GM21360 (cell line): ENCODE measurements at regions not wholly inside any gene's neighbourhood (a gene's known extent, or its start where the extent isn't known, plus 50 kb on each side); places are given as distances from the start of the nearest gene placed in this dataset.
A peak's percentile ranks its signal among the peaks of the same experiment; 100 is the strongest.
"Not testable (repeated sequence)": the region's sequence is repeated elsewhere in the genome, so short reads cannot be mapped to it uniquely, and the experiment has no call there.

Experiments
- ATAC-seq: cut with Tn5 transposase; IDR thresholded peaks from one replicate; pipeline ENCODE4 v1.9.1; 2021; ENCODE audit warnings: mild to moderate bottlenecking, moderate library complexity; ENCODE audit not compliant: unreplicated experiment

DNA sequence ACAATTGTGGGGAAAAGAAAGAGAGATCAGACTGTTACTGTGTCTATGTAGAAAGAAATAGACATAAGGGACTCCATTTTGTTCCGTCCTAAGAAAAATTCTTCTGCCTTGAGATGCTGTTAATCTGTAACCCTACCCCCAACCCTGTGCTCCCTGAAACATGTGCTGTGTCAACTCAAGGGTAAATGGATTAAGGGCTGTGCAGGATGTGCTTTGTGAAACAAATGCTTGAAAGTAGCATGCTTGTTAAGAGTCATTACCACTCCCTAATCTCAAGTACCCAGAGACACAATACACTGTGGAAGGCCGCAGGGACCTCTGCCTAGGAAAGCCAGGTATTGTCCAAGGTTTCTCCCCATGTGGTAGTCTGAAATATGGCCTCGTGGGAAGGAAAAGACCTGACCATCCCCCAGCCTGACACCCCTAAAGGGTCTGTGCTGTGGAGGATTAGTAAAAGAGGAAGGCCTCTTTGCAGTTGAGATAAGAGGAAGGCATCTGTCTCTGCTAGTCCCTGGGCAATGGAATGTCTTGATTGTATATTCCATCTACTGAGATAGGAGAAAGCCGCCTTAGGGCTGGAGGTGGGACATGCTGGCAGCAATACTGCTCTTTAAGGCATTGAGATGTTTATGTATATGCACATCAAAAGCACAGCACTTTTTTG, 695.9 kb upstream of the ADGRL4 start:
- ATAC-seq, result not testable (repeated sequence)

DNA sequence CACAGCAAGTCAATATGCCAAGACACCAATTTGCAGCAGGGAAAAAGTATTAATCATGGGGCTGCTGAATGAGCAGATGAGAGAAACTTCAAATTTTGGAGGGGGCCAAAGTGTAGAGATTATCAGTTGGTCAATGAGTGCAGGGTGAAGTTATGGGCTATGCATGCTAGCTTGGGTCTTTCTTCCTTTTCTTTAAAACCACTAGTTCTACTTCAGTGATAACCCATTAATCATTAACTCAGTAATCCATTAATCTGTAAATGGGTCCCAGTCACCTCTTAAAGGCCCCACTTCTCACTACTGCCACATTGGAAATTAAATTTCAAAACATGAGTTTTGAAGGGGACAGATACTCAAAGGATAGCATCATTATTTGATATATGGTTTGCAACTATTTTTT, 688.6 kb upstream of the ADGRL4 start:
- ATAC-seq, result no peak

DNA sequence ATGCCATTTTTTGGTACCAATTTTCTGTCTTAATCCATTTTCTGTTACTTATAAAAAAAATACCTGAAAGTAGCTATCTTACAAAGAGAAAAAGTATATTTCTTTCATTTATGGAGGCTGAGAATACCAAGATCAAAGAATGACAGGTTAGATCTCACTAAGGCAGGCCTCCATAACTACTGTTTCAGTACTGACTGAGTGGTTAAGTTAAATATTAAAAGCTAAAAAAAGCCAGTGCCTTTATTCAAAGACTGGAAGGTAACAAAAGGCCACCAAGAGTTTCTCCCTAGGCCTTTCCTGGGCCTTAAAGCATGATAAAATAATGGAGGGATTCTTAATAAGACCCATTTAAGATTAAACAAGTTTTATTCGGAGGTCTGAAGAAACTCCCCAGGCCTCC, 687.7 kb upstream of the ADGRL4 start:
- no peak for ATAC-seq

DNA sequence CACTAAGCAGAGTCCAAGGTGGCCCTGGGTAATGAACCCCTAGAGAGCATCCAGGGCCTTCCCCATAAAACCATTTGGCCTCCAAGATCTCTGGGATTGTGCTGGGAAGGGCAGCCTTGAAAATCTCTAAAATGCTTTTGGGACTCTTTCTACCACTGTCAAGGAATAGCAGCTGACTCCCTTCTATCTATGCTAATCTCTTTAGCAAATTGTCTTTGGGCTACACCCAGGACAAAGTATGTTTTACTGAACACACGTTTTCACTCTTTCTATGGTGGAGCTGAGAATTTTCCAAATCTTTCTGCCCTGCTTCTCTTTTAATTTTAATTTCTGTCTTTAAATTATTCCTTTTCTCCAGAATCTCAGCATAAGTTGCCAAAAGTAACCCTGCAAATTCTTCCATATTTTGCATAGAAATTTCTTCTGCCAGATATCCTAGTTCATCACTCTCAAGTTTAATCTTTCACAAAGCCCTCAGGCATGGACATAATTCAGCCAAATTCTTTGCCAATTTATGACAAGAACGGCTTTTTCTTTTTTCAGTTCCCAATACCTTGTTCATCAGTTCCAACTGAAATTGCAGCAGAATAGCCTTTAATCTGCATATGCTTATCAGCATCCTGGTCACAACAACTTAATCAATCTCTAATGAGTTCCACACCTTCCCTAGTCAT, 687.0 kb upstream of the ADGRL4 start:
- no peak for ATAC-seq

DNA sequence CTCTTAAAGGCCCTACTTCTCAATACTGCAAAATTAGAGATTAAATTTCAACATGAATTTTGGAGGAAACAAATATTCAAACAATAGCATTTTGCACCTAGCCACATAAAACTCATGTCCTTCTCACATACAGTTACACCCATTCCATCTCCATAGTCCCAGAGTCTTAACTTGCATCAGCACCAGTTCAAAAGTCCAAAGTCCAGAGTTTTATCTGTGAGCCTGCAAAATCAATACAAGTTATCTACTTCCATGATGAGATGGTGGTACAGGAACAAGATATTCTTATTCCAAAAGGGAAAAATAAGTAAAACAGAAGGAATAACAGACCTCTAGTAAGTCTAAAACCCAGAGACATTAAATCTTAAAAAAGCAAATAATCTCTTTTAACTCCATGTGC, 686.0 kb upstream of the ADGRL4 start:
- no peak for ATAC-seq

DNA sequence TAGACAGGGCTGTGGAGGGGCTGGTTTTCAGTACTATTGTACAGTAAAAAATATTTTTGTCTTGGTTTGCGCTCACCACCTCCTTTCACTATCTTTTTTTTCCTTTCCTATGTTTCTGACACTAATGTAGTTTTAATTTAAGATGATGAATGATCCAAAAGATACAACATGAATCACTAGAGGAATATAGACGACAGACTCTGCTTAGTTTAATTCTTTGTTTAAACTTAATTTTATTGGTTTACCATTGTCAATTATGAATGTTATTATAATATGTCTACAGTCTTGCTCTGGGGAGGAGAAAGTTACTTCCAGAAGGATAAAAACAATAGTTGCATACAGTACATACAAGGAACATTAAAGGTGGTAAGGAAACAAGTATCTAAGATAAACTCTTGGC, 682.4 kb upstream of the ADGRL4 start:
- no peak for ATAC-seq

DNA sequence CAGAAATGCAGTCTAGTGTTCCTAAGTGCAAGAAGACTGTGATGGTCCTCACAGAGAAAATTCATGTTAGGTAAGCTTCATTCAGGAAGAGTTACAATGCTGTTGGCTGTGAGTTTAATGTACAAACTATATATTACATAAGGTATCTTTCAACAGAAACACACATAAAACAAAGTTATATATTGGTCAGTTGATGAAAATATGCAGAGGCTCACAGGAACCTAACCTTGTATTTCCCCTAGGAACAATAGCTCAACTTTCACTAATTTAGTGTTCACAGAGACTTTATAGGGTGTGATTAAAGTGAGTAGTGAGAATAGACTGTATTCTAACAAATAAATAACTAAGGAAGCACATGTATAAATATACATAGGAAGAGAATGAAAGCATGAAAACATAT, 676.9 kb upstream of the ADGRL4 start:
- ATAC-seq, result no peak

DNA sequence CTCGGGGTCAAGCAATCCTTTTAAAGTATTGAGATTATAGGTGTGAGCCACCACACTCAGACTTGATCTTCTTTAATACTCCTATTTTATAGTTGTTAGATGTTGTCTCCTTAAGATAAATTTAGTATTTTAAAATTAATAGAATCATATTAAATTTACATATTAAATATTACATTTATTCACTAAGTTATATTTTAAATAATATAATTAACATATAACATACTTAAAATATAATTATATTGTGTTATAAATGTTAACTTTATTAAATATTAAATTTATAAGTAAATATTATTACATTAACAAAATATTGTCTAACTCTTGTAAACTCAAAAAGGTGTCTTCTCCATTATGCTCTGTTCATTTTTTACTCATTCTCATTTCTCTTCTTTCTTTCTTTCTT, 675.9 kb upstream of the ADGRL4 start:
- no peak for ATAC-seq

DNA sequence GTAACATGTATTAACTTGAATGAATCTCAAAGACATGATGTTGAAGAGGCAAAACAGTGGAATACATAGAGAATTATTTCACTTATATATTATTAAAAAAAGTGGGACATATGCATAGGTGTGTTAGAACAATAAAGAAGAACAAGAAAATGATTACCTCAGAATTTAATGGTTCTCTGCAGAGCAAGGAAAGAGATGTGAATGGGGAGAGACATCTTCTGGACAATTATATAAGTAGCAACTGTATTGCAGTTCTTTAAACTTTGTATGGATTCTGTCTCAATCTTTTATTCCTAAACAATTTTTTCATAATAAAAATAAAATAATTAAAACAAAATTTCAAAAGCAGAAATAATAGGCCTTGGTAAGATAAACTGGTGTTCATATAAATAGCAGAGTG, 674.9 kb upstream of the ADGRL4 start:
- ATAC-seq, result no peak

DNA sequence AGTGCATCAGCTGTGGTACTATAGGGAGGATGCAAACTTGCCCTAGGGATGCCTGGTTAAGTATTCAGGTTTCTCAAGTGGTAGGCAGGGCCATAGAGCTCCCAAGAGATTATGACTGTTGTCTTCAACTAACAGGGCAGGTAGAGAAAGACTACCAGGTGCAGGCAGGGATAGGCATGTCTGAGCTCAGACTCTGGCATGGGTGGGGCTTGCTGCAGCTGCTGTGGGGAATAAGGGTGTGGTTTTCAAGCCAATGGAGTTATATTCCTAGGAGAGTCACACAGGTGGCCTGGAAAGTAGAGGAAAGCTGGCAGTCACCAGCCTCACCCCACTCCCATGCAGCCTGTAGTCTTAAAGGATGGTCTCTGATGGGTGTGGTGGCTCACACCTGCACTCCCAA, 673.4 kb upstream of the ADGRL4 start:
- ATAC-seq, result no peak

DNA sequence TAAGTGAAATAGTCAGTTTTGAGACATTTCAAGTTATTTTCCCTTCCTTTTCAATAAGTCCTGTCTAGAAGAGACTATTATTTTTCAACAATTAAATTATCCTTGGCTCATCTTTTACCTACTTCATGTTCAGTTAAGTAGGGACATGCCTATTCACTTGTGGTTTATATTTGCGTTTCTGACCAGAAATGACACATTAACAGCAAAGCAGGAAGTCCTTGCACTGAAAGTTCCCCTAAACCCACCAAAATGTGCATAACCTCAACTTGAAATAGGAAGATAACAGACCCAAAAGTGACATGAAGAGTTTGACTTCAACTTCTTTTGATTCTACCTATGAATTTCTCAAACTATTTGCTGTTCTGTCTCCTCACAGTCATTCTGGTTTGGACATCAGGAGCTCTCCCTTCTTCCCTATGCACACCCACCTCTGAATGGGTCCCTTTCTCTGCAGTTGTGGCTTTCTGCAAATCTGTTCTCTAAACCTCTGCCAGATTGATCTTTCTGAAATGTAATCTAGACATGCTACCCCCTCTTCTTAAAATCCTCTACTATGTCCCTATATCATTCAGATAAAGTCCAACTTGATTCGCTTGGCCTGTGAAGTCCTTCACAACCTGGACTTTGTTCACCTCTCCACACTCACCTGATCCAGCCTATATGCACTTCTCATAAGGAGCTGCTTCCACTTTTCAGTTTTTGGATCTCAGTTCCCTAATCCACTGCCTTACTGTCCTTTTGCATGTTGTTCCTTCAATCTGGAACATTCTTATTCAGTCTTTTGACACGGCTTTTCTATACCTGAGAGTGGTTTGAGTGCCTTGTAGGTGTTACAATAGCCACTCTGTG, 661.5 kb upstream of the ADGRL4 start:
- ATAC-seq, result peak; percentile 86

DNA sequence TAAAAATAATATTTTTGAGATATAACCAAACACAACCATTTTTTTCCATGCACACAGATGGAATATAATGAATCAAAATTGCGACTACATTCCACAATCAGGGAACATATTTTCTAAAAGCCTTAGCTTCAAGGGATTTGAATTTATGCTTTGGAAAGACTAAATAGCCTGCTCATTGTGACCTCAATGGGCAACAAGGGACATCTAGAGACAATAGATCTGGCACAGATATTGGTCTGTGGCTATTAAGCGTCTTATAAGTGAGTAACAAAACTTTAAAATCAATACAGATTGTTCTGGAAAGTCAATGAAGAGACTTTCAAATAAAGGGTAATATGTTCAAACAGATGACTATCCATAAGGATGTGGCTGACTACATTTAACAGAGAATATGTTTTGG, 660.6 kb upstream of the ADGRL4 start:
- ATAC-seq, result no peak

DNA sequence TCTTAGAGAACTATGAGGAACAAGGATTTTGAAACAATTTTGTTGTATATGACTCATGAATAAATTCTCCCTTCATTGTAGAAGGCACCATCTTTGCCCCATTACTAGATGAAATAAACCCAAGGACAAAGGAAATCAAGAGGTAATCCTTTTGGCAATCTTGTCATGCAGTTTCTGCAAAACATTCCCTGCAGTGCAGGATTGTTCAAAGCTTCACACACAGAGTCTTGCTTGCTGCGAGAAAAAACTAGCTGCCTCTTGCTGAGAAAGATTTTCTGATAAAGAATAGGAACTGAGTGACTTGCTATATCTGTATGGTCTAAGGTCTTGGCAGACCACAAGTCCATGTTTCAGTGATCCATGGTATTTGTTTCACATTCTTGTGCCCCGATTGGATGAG, 657.4 kb upstream of the ADGRL4 start:
- no peak for ATAC-seq

DNA sequence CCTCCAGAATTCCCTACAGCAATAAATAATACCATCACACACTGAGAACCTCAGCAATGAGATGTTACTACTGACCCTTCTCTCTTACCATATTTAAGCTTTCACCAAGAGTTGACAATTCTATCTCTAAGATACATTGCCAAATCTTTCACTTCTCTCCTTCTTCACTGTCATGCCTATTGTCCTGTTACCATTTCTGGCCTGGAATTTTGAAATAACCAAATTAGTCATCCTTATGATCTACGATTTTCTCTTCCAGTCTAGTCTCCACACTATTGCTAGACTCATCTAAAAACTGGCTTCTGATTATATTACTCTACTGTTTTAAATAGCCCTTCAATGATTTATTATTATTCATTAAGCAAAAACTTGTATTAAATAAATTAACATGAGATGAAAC, 656.1 kb upstream of the ADGRL4 start:
- no peak for ATAC-seq

DNA sequence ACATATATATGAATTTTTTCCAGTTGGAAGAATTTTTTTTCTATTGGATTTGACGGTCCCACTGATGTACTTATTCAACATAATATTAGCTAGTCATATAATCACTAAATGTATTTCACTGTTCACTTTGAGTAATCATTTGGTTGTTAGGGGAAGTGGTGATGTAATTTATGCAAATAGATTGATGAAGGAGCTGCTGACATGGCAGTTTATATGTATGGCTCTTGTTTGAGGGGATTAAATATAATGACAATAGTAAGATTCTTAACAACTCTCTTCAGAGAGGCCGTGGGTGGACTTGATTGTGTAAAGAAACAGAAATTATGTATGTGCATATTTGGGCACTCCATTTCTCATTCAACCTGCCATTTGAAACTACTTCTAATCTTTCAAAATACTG, 653.6 kb upstream of the ADGRL4 start:
- no peak for ATAC-seq

DNA sequence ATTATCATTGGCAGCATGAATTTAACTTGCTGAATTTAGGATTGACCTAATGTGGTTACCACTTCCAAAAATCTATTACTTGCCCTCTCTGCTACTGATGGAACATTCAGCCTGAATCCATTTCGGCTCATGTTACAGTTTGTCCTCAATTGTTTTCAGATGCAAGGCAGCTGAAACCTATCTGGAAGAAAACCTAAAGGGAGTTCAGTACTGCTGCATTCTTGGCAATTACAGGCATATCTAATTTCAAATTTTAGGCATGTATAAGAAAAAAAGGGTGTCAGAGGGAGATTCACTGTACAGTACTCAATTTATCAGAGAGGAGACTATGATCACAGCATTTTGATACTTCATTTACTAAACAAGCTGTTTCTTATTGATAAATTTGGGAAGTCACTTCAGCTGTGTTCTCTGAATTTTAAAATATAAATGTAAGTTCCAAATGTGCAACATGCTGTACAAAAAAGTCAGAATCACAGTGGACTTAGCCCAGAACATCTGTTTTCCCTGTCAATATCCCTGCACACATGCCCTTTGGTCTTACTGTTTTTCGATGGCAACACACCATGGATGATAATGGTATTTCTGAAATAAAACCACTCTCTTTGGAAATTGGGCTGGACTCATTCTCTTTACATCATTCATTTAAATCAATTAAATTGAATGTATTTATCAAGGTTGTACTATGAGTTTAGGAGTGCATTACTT, 651.6 kb upstream of the ADGRL4 start:
- ATAC-seq, result no peak

DNA sequence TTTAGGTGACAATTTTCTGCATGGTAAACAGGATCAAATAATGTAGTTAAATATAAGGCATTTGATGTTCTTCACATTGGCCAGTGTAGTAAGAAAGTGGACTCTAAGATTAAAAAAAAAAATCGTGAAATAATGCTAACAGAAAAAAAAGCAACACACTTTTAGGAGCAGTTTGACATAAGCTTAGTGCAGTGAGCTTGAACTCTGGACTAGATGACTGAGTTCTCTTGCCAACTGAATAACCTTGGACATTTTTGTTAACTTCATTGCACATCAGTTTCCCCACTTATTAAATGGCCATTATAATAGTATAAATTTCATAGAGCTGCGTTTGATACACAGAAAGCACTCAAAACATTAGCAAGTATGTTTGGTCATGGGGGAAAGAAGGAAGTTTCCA, 649.3 kb upstream of the ADGRL4 start:
- ATAC-seq, result no peak

DNA sequence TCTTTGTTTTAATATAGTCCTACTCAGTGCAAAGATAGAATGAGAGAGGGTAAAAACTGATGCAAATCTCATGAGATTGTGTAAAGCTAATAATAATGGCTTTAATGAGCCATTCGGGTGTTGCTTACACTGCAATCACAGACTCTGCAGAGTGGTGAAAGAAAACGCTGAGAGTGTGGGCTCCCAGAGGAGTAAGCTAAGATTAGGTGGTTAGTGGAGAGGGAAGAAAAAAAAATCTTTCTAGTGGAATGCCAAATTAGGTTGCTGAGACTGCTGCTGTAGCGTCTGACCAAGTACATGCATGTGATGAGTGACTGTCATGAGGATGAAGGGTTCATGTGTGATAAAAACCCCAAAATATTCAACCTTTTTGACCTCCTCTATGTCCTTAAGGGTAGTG, 645.9 kb upstream of the ADGRL4 start:
- ATAC-seq, result no peak

DNA sequence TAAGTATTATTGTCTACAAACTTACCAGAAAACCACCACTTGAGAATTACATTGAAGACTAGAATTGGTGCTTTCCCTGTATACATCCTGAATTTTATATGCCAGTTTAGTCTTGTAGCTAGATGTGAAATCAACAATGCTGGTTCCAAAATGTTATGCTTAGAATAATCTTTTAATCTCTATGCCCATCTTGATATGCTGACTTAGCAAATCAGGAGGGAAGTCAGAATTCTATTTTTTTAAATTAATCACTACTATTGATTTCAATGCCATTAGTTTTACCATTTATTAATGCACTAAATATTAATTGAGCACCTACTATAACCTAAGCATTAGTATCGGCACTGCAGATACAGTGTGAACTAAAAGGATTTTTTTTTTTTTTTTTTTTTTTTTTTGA, 641.6 kb upstream of the ADGRL4 start:
- no peak for ATAC-seq

DNA sequence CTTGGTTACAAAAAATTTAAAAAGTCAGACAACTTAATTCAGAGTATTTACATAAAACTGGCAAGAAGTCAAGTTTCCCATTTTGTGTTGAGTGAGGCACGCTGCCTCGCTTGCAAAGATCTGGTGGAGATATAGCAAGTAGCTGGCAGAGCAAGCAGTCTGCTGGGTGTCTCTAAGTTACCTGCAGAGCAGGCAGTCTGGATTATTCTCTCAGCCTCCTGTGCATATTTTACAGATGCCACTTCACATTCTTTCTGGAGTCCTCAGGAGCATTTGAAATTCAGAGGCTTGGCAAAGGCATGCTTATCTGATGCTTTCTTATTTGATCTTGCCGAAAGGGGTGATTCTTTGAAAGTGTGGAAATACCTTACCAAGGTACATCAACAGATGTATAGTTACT, 640.4 kb upstream of the ADGRL4 start:
- no peak for ATAC-seq

DNA sequence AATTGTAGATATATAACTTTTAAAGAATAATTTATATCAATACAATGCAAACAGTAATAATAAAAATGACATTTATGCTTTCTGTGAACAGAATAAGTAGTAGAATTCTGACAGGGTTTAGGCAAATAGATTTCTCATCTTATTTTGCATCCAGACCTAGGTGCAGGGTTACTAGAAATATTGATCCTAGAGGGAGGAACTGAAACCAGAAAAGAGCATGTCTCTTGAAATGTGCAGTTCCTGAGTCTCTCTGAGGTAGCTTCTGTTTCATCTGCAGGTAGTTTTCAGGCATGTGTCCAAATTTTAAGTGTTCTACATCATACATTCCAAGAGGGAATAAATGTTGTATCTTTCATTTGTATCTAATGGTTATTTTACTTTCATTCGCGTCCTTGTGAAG, 631.9 kb upstream of the ADGRL4 start:
- peak; percentile 96 for ATAC-seq
